ENCODE measurements at regions not wholly inside any gene's neighbourhood (a gene's known extent, or its start where the extent isn't known, plus 50 kb on each side); places are given as distances from the start of the nearest gene placed in this dataset.

DNA sequence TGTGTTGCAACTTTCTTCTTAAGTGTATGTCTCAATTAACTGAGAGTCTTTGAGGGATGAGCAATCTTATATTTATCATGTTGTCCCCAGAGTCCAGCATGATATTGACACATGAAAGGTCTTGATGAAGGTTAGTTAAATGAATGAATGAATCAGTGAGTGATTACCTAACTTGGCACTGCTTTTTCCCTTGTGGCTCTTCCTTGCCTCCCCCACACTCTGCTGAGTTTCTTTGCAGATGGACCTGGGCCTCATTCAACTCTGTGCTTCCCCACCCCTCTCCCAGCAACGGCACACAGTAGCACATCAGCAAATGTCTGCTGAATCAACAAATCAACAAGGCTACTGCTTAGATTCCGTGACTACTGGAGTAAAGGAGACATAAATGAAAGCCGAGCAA is 235.1 kb upstream of the CXCL12 start:
- TF ChIP-seq, protein P1, sequence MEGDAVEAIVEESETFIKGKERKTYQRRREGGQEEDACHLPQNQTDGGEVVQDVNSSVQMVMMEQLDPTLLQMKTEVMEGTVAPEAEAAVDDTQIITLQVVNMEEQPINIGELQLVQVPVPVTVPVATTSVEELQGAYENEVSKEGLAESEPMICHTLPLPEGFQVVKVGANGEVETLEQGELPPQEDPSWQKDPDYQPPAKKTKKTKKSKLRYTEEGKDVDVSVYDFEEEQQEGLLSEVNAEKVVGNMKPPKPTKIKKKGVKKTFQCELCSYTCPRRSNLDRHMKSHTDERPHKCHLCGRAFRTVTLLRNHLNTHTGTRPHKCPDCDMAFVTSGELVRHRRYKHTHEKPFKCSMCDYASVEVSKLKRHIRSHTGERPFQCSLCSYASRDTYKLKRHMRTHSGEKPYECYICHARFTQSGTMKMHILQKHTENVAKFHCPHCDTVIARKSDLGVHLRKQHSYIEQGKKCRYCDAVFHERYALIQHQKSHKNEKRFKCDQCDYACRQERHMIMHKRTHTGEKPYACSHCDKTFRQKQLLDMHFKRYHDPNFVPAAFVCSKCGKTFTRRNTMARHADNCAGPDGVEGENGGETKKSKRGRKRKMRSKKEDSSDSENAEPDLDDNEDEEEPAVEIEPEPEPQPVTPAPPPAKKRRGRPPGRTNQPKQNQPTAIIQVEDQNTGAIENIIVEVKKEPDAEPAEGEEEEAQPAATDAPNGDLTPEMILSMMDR (IDR thresholded peaks at IDR 0.05 in 8 of 11, conservative IDR thresholded peaks at IDR 0.05 in 3 of 11), result no peak
- no peak for TF ChIP-seq POLR2A (IDR thresholded peaks at IDR 0.05)

Data from spleen (tissue), 7 donors.